ENCODE measurements at regions not wholly inside any gene's neighbourhood (a gene's known extent, or its start where the extent isn't known, plus 50 kb on each side); places are given as distances from the start of the nearest gene placed in this dataset.

- no peak for DNase-seq
Observed at GRCh38 chr7:24214670-24215069, 69.3 kb upstream of the NPY start.

- DNase-seq: no peak
Observed at GRCh38 chr7:24216576-24217125, 67.3 kb upstream of the NPY start.

GRCh38 chr7:24221500-24221899 is 62.5 kb upstream of the NPY start:
- no peak for DNase-seq

DNA sequence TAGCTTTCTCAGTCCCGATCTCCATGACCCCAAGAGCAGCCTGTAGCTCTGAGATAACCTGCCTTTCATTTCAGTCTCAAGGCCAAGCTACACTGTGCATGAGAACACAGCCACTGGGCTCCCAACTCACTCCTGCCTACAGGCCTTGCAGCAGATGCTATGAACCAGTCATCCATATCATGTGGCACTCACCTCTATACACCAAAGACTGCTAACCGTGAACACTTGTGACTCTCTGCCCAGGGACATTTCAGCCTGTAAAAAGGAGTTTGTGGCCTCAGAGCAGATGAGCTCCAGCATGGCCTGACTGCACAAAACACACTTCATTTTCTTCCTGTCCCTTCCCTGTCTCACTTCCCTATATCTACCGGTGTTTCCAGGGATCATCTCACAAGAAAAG is 56.9 kb upstream of the NPY start:
- peak in 1 of 5 experiments; percentile 66 for DNase-seq

DNA sequence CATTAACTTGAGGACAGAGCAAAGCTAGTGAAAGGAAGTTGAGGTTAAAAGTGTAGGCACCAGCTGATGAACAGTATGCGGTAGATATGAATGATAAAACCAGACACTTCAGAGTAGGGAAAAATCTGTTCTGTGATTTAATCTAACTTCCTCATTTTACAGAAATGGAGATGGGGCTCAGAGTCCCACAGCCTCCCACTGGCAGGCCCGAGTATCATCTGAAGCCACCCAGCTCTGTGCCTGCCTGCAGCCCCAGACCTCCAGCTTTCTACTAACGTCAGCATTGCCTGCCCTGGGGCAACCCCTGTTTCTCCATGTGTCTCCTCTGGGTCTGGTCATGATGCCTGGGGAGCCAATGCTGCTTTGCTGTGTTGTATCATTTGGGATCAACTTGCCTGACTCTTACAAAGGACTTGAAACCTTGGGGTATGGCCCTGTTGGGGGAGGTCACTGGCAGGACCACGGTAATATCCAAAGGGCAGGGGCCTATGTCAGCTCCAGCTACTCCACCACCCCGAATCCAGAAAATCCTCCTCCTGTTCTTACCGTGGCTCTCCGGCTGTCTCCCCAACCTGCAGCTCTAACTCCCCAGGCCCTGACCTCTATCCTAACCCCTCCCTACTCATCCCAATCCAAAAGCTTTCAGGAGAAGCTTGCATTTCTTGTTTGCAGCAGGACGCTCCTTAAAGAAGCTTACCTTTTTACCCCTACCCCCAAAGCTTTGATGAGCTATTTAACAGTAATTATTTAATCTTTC is 56.2 kb upstream of the NPY start:
- peak in 3 of 5 experiments; percentile 2 to 85 (median 24) for DNase-seq

DNA sequence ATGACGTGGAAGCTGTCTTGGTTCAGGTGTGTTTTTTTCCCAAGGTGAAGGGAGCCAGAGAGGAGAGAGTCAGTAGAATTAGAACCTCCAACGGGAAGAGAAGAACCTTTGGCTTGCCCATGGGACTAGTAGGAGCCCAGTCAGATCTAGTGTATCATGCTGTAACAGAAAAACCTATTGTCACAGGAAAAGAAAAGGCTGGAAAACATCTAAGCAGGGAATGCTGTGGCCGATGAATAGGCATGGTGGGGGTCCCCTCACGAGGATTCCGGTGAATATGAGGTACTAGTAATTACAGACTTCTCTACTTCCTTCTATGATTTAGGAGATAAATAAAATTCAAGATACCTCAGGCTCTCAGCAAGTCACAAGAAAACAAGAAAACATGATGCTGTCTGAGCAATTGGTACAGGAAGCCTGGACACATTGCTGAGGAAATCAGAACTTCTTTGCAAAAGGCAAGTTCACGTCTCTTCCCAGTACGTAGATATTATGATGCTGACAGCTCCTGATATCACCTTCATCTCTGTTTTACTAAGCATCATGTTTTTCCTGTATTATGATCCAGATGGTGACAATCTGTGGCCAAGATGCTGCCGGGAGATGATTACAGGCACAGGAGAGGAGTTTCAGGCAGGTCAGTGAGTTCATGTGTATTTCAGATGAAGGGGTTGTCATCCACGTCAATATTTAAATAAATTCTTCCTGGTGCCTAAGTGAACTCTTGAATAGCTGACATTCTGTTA is 54.3 kb upstream of the NPY start:
- no peak for DNase-seq

DNA sequence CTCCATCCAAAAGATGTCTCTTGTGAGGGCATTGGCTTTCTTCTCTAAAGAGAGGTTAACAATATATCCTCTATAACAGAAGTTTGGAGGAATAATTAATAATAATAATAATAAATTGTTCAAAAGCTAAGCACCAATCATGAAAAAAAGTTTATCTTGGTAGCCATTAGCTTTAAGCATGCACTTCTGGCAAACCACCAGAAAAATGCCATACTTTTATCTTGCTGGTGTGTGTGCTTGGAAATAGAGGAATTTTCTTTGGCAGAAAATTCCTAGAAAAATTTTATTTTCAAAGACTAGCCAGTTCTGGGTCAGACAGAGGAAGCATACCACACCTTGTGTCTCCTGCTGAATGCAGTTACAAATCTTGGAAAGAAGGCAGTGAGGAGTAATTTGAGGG is 52.5 kb upstream of the NPY start:
- no peak for DNase-seq

- DNase-seq: no peak
Observed at GRCh38 chr7:24233386-24233785, 50.6 kb upstream of the NPY start.

All from T-helper 2 cell (primary cell).